Testis (tissue), 2 donors: ENCODE measurements at regions not wholly inside any gene's neighbourhood (a gene's known extent, or its start where the extent isn't known, plus 50 kb on each side); places are given as distances from the start of the nearest gene placed in this dataset.

Experiments used
- DNase-seq: peaks from one replicate; pipeline ENCODE4 v3.0.0-alpha.2; 2019
- H3K27ac ChIP-seq, 2 donors: fragments of 200-600 bp; sonication (generic); one replicate each; pipeline ENCODE4 v1.5.1; 2019
- H3K27me3 ChIP-seq: fragments of 200-600 bp; sonication (generic); one replicate; pipeline ENCODE4 v1.5.1; 2019
- H3K36me3 ChIP-seq: fragments of 200-600 bp; sonication (generic); one replicate; pipeline ENCODE4 v1.5.1; 2017; ENCODE audit warnings: low read depth; ENCODE audit errors: missing control alignments
- H3K4me1 ChIP-seq: fragments of 200-600 bp; sonication (generic); one replicate; pipeline ENCODE4 v1.5.1; 2019
- H3K4me3 ChIP-seq, 2 donors: fragments of 200-600 bp; sonication (generic); one replicate each; pipeline ENCODE4 v1.5.1; 2017 to 2019
- H3K9me3 ChIP-seq: fragments of 200-600 bp; sonication (generic); one replicate; pipeline ENCODE4 v1.5.1; 2017
- CTCF ChIP-seq, 3 experiments: fragments of 450-650 bp in 2 of 3; fragments of 200-600 bp in 1 of 3; sonication (generic) in 1 of 3; IDR thresholded peaks; one replicate each; pipeline ENCODE4 v1.5.1; 2016 to 2019; ENCODE audit warnings: antibody characterized with exemption in 3 of 3, mild to moderate bottlenecking in 2 of 3, moderate library complexity in 1 of 3
- POLR2A ChIP-seq: fragments of 450-650 bp; IDR thresholded peaks from one replicate; pipeline ENCODE4 v1.6.1; 2017; ENCODE audit warnings: antibody characterized with exemption, mild to moderate bottlenecking, moderate library complexity
- WGBS, 2 donors: methylation state at CpG; one replicate each; pipeline ENCODE4 v1.1.5; 2018; 5-methylcytosine and 5-hydroxymethylcytosine counted together
- intact Hi-C: fragments of 100-400 bp; cut with DNase I; formaldehyde crosslinking; loops from one replicate; pipeline ENCODE4 v1.15.1; 2023; ENCODE audit warnings: low total_unique reads

GRCh38 chr1:38198621-38199020 lies 152.0 kb upstream of the POU3F1 start:
- 73 to 82% methylated on average over 2 of the region's 2 CpGs for WGBS, 2 donors
- Histone ChIP-seq H3K36me3 (no peaks in the 10 kb centered on the region), H3K4me3 (no peak overlapping the region), H3K9me3 (no peaks in the 10 kb centered on the region), H3K27ac (no peak overlapping the region), H3K27me3 (no peaks in the 10 kb centered on the region), H3K4me1 (no peaks in the 10 kb centered on the region)
- intact Hi-C loops = no loop called here
- DNase-seq = no peak
- TF ChIP-seq CTCF (IDR thresholded peaks at IDR 0.05) = no peak
- TF ChIP-seq POLR2A = no peak

GRCh38 chr1:38198099-38198498 lies 151.5 kb upstream of the POU3F1 start:
- no peak for DNase-seq
- Histone ChIP-seq H3K4me1 (no peaks in the 10 kb centered on the region), H3K27me3 (no peaks in the 10 kb centered on the region), H3K9me3 (no peaks in the 10 kb centered on the region), H3K36me3 (no peaks in the 10 kb centered on the region), H3K4me3 (no peak overlapping the region), H3K27ac (no peak overlapping the region)
- 90 to 94% methylated on average over 6 of the region's 6 CpGs for WGBS, 2 donors
- TF ChIP-seq CTCF (IDR thresholded peaks at IDR 0.05) (no peak), POLR2A (no peak)
- intact Hi-C loops = no loop called here

GRCh38 chr1:38197312-38198061 lies 150.9 kb upstream of the POU3F1 start:
- intact Hi-C loops = no loop called here
- H3K4me3 ChIP-seq = no peak overlapping the region
- no peaks in the 10 kb centered on the region for H3K27me3 ChIP-seq
- no peaks in the 10 kb centered on the region for H3K9me3 ChIP-seq
- 85% methylated on average over 14 of the region's 14 CpGs for WGBS, 2 donors
- TF ChIP-seq CTCF (IDR thresholded peaks at IDR 0.05) (no peak), POLR2A (no peak)
- H3K4me1 ChIP-seq = no peaks in the 10 kb centered on the region
- no peak for DNase-seq
- H3K36me3 ChIP-seq = no peaks in the 10 kb centered on the region
- no peak overlapping the region for H3K27ac ChIP-seq

- Histone ChIP-seq H3K4me3 (no peak overlapping the region), H3K27me3 (no peaks in the 10 kb centered on the region), H3K27ac (no peak overlapping the region), H3K36me3 (no peaks in the 10 kb centered on the region), H3K4me1 (no peaks in the 10 kb centered on the region), H3K9me3 (no peaks in the 10 kb centered on the region)
- DNase-seq = no peak
- 63 to 72% methylated on average over 6 of the region's 6 CpGs for WGBS, 2 donors
- intact Hi-C loops = no loop called here
- TF ChIP-seq POLR2A (no peak), CTCF (IDR thresholded peaks at IDR 0.05) (no peak)
Observed at GRCh38 chr1:38194472-38194871, 147.9 kb upstream of the POU3F1 start.

GRCh38 chr1:38193040-38193439 lies 146.4 kb upstream of the POU3F1 start:
- Histone ChIP-seq H3K36me3 (no peaks in the 10 kb centered on the region), H3K27ac (no peak overlapping the region), H3K27me3 (no peaks in the 10 kb centered on the region), H3K4me1 (no peaks in the 10 kb centered on the region), H3K9me3 (no peaks in the 10 kb centered on the region), H3K4me3 (no peak overlapping the region)
- DNase-seq = no peak
- intact Hi-C loops = no loop called here
- 58 to 63% methylated on average over 3 of the region's 3 CpGs for WGBS, 2 donors
- TF ChIP-seq CTCF (IDR thresholded peaks at IDR 0.05) (no peak), POLR2A (no peak)
